SK-N-SH (cell line): ENCODE measurements at regions not wholly inside any gene's neighbourhood (a gene's known extent, or its start where the extent isn't known, plus 50 kb on each side); places are given as distances from the start of the nearest gene placed in this dataset.

Source experiments
- CTCF ChIA-PET: fragments of 300-600, 350-600 bp; formaldehyde crosslinking; extraction: SDS; loops from one replicate; lab custom pipeline; 2021; lab: Yijun Ruan, JAX
- POLR2A ChIA-PET: fragments of 350-600 bp; sonication (Branson Sonifier 250); formaldehyde crosslinking; extraction: SDS; loops from one replicate; lab custom pipeline; 2020; ENCODE audit warnings: antibody characterized with exemption, inconsistent platforms; lab: Yijun Ruan, JAX
- DNase-seq: peaks from one replicate; pipeline ENCODE4 v3.0.0; 2012
- H2AFZ ChIP-seq: fragments of 200-600 bp; sonication (generic); 2 replicates; pipeline ENCODE4 v1.8.1; 2016; ENCODE audit warnings: antibody characterized with exemption, mild to moderate bottlenecking, low read depth
- H3F3A ChIP-seq: fragments of 200-600 bp; sonication (generic); replicated peaks from 2 replicates; pipeline ENCODE3; 2016; ENCODE audit warnings: antibody characterized with exemption, mild to moderate bottlenecking; ENCODE audit not compliant: insufficient read depth
- H3K27ac ChIP-seq, 2 experiments: fragments of 200-500 bp in 1 of 2; fragments of 200-600 bp in 1 of 2; sonication (Bioruptor generic) in 1 of 2; sonication (generic), shearing (Covaris generic) in 1 of 2; 2 replicates each; pipeline versions ENCODE4 v1.5.1 to v1.6.1; 2014 to 2016; ENCODE audit warnings: low read depth in 2 of 2, inconsistent platforms in 1 of 2, low read length in 1 of 2, mild to moderate bottlenecking in 1 of 2, mixed read lengths in 1 of 2
- H3K27me3 ChIP-seq: fragments of 200-600 bp; sonication (generic), shearing (Covaris generic); 2 replicates; pipeline ENCODE4 v1.6.1; 2016; ENCODE audit warnings: mixed run types; ENCODE audit not compliant: insufficient read depth
- H3K36me3 ChIP-seq, 2 experiments: fragments of 200-500 bp in 1 of 2; fragments of 200-600 bp in 1 of 2; sonication (Bioruptor generic) in 1 of 2; sonication (generic) in 1 of 2; replicated peaks in 1 of 2; 2 replicates each; pipeline versions ENCODE3 to v1.5.1; 2014 to 2016; ENCODE audit warnings: low read length in 1 of 2, mild to moderate bottlenecking in 1 of 2; ENCODE audit not compliant: insufficient read depth in 2 of 2, control insufficient read depth in 1 of 2
- H3K4me1 ChIP-seq, 2 experiments: fragments of 200-500 bp in 1 of 2; fragments of 200-600 bp in 1 of 2; sonication (Bioruptor generic) in 1 of 2; sonication (generic), shearing (Covaris generic) in 1 of 2; 2 replicates each; pipeline versions ENCODE4 v1.5.1 to v1.6.1; 2014 to 2016; ENCODE audit warnings: low read depth in 1 of 2, low read length in 1 of 2, mixed run types in 1 of 2; ENCODE audit not compliant: insufficient read depth in 2 of 2, control insufficient read depth in 1 of 2
- H3K4me2 ChIP-seq: fragments of 200-600 bp; sonication (generic), shearing (Covaris generic); 2 replicates; pipeline ENCODE4 v1.6.1; 2017; ENCODE audit warnings: mixed run types
- H3K4me3 ChIP-seq, 2 experiments: fragments of 200-500 bp in 1 of 2; fragments of 200-600 bp in 1 of 2; sonication (Bioruptor generic) in 1 of 2; sonication (generic), shearing (Covaris generic) in 1 of 2; 2 replicates each; pipeline versions ENCODE4 v1.5.1 to v1.8.1; 2014 to 2016; ENCODE audit warnings: low read depth in 2 of 2, inconsistent platforms in 1 of 2, low read length in 1 of 2, mild to moderate bottlenecking in 1 of 2, mixed read lengths in 1 of 2, moderate library complexity in 1 of 2
- H3K79me2 ChIP-seq: fragments of 200-600 bp; sonication (generic); 2 replicates; pipeline ENCODE4 v1.8.1; 2017; ENCODE audit warnings: mild to moderate bottlenecking; ENCODE audit not compliant: insufficient read depth
- H3K9ac ChIP-seq: fragments of 200-600 bp; sonication (generic); 2 replicates; pipeline ENCODE4 v1.6.1; 2017; ENCODE audit warnings: mixed run types
- H3K9me2 ChIP-seq: fragments of 200-600 bp; sonication (generic); 2 replicates; pipeline ENCODE4 v1.6.1; 2017; ENCODE audit warnings: mixed run types
- H3K9me3 ChIP-seq: fragments of 200-600 bp; sonication (generic); 2 replicates; pipeline ENCODE4 v1.6.1; 2017; ENCODE audit warnings: mixed run types, mild to moderate bottlenecking, moderate library complexity
- H4K20me1 ChIP-seq: fragments of 200-600 bp; sonication (generic); 2 replicates; pipeline ENCODE4 v1.6.1; 2017; ENCODE audit warnings: mild to moderate bottlenecking, mixed run types; ENCODE audit not compliant: insufficient read depth
- EZH2phosphoT487 ChIP-seq: fragments of 200-600 bp; sonication (generic); IDR thresholded peaks from 2 replicates; pipeline ENCODE4 v1.6.1; 2017; ENCODE audit warnings: low read depth, mixed run types, mild to moderate bottlenecking, antibody characterized with exemption, moderate library complexity, borderline replicate concordance
- FOSL2 ChIP-seq: IDR thresholded peaks from 2 replicates; pipeline ENCODE4 v1.4.0; 2012; ENCODE audit warnings: low read depth, mild to moderate bottlenecking, moderate library complexity, borderline replicate concordance
- FOXJ3 ChIP-seq: sonication (generic); formaldehyde crosslinking; IDR thresholded peaks from 2 replicates; pipeline ENCODE4 v1.5.1; 2020; ENCODE audit warnings: mild to moderate bottlenecking, missing genetic modification reagents
- GABPA ChIP-seq: IDR thresholded peaks from 2 replicates; pipeline ENCODE4 v1.4.0; 2012; ENCODE audit warnings: low read depth, mild to moderate bottlenecking
- JUND ChIP-seq: IDR thresholded peaks from 2 replicates; pipeline ENCODE4 v1.4.0; 2012
- MEF2A ChIP-seq: IDR thresholded peaks from 2 replicates; pipeline ENCODE4 v1.4.0; 2012; ENCODE audit warnings: low read depth, borderline replicate concordance
- NFIC ChIP-seq: IDR thresholded peaks from 2 replicates; pipeline ENCODE4 v1.4.0; 2012; ENCODE audit warnings: borderline replicate concordance
- NRF1 ChIP-seq: IDR thresholded peaks from 2 replicates; pipeline ENCODE4 v1.6.1; 2012; ENCODE audit warnings: low read depth, mild to moderate bottlenecking, low read length
- POLR2AphosphoS5 ChIP-seq: IDR thresholded peaks from 2 replicates; pipeline ENCODE4 v1.6.1; 2012; ENCODE audit warnings: low read depth, low read length
- RFX5 ChIP-seq: IDR thresholded peaks from 2 replicates; pipeline ENCODE4 v1.6.1; 2012; ENCODE audit warnings: mild to moderate bottlenecking, improper control_type of control experiment, low read length
- SIN3A ChIP-seq: IDR thresholded peaks from 2 replicates; pipeline ENCODE4 v1.6.1; 2012; ENCODE audit warnings: low read depth, mild to moderate bottlenecking, low read length, moderate library complexity, borderline replicate concordance
- SMC3 ChIP-seq: IDR thresholded peaks from 2 replicates; pipeline ENCODE4 v1.6.1; 2012; ENCODE audit warnings: low read depth, low read length, improper control_type of control experiment
- TCF12 ChIP-seq: IDR thresholded peaks from 2 replicates; pipeline ENCODE4 v1.4.0; 2012
- TEAD4 ChIP-seq: IDR thresholded peaks from 2 replicates; pipeline ENCODE4 v1.4.0; 2012; ENCODE audit warnings: mild to moderate bottlenecking, borderline replicate concordance; ENCODE audit not compliant: insufficient read depth
- whole genome bisulfite sequencing: methylation state at CpG from one replicate; pipeline ENCODE4 v1.1.6; 2017; ENCODE audit warnings: low lambda C conversion rate; 5-methylcytosine and 5-hydroxymethylcytosine counted together
- TF ChIP-seq, protein P1 (sequence below): fragments of 150-350 bp; IDR thresholded peaks from 2 replicates; pipeline ENCODE4 v1.6.1; 2017; ENCODE audit warnings: antibody characterized with exemption, low read length, low read depth, borderline replicate concordance
- TF ChIP-seq, protein P2 (sequence below): IDR thresholded peaks from 2 replicates; pipeline ENCODE4 v1.4.0; 2012; ENCODE audit warnings: low read depth, borderline replicate concordance
- TF ChIP-seq, protein P3 (sequence below): fragments of 200-600 bp; sonication (generic); IDR thresholded peaks from 2 replicates; pipeline ENCODE4 v1.6.1; 2017; ENCODE audit warnings: antibody characterized with exemption, mild to moderate bottlenecking, moderate library complexity
- TF ChIP-seq, protein P4 (sequence below): IDR thresholded peaks from 2 replicates; pipeline ENCODE4 v1.4.0; 2012; ENCODE audit warnings: low read depth
- TF ChIP-seq, protein P5 (sequence below): fragments of 150-350 bp; IDR thresholded peaks from 2 replicates; pipeline ENCODE4 v1.6.1; 2016; ENCODE audit warnings: mild to moderate bottlenecking, low read depth, low read length
- TF ChIP-seq, protein P6 (sequence below): IDR thresholded peaks from 2 replicates; pipeline ENCODE4; 2012

DNA sequence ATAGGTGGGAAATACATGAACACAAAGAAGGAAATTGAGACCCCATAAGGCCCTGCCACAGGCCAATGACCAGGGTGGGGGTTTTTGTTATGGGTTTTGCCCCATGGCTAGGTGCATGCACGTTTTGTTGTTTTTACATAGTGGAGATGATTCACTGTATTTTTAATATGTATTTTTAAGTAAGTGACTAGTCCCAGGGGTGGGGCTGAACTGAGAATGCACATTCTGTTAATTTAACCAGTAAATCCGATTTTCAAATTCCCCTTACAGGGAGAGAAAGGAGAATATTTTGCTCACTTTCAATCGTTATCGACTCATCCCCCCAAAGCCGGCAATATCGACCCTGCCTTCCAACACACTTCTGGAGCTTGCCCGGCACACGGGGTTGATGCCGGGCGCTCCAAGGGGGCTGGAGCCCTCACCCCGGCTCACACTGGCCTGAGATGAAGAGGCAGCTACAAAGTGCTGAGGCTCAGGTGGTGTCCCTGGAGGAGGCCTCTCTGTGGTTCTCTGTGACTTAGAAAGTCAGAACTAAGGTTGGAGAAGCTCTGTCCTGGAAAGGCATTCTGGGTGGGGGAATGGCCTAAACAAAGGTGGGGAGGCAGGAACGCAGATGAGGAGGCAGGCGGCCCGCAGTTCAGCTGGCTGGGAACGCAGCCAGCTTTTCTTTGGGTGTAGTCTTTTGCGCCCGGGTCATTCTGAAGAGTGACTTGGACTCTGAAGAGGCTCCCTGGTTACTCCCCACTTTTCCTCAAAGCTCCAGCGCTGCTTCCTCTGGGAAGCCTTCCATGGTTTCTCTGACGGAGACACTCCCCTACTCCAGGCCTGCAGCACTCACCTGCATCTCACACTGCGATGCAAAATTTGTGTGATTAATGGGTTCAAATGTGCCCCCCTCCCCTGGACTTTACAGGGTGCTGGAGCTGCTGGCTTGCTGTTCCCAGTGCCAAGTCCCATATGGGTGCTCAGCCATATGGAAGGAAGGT lies 50.7 kb upstream of the DLK1 start:
- H3K9me2 ChIP-seq: no peaks in the 10 kb centered on the region
- DNase-seq: no peak
- no peaks in the 10 kb centered on the region for H3K79me2 ChIP-seq
- no peaks in the 10 kb centered on the region for H3K27me3 ChIP-seq
- H3F3A ChIP-seq: no peaks in the 10 kb centered on the region
- ChIA-PET CTCF (interaction anchor here (0.6 to 6.3 kb wide), 20 partner anchors 12 to 1641 kb away, joined by 3 to 33 read pairs (median 4); no protein-coding TSS in a partner anchor), POLR2A (interaction anchor here (0.6 to 5.1 kb wide), 25 partner anchors 15 to 567 kb away, joined by 3 to 103 read pairs (median 6); partner anchors contain the start of genes DLK1 and RTL1)
- no peaks in the 10 kb centered on the region for H4K20me1 ChIP-seq
- H3K9ac ChIP-seq: no peak overlapping the region
- TF ChIP-seq TEAD4 (no peak), SMC3 (no peak), GABPA (no peak), RFX5 (no peak), FOXJ3 (CRISPR knock-in tag) (no peak; the same call in 1 of the 2 replicates), EZH2phosphoT487 (no peak), SIN3A (no peak), POLR2AphosphoS5 (no peak), FOSL2 (no peak), MEF2A (no peak), TCF12 (no peak), NFIC (no peak), NRF1 (no peak), JUND (no peak)
- TF ChIP-seq, protein P1, sequence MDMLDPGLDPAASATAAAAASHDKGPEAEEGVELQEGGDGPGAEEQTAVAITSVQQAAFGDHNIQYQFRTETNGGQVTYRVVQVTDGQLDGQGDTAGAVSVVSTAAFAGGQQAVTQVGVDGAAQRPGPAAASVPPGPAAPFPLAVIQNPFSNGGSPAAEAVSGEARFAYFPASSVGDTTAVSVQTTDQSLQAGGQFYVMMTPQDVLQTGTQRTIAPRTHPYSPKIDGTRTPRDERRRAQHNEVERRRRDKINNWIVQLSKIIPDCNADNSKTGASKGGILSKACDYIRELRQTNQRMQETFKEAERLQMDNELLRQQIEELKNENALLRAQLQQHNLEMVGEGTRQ: no peak
- TF ChIP-seq, protein P2, sequence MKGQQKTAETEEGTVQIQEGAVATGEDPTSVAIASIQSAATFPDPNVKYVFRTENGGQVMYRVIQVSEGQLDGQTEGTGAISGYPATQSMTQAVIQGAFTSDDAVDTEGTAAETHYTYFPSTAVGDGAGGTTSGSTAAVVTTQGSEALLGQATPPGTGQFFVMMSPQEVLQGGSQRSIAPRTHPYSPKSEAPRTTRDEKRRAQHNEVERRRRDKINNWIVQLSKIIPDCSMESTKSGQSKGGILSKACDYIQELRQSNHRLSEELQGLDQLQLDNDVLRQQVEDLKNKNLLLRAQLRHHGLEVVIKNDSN: no peak
- TF ChIP-seq, protein P3, sequence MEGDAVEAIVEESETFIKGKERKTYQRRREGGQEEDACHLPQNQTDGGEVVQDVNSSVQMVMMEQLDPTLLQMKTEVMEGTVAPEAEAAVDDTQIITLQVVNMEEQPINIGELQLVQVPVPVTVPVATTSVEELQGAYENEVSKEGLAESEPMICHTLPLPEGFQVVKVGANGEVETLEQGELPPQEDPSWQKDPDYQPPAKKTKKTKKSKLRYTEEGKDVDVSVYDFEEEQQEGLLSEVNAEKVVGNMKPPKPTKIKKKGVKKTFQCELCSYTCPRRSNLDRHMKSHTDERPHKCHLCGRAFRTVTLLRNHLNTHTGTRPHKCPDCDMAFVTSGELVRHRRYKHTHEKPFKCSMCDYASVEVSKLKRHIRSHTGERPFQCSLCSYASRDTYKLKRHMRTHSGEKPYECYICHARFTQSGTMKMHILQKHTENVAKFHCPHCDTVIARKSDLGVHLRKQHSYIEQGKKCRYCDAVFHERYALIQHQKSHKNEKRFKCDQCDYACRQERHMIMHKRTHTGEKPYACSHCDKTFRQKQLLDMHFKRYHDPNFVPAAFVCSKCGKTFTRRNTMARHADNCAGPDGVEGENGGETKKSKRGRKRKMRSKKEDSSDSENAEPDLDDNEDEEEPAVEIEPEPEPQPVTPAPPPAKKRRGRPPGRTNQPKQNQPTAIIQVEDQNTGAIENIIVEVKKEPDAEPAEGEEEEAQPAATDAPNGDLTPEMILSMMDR: no peak
- TF ChIP-seq, protein P4, sequence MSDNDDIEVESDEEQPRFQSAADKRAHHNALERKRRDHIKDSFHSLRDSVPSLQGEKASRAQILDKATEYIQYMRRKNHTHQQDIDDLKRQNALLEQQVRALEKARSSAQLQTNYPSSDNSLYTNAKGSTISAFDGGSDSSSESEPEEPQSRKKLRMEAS: no peak
- TF ChIP-seq, protein P5, sequence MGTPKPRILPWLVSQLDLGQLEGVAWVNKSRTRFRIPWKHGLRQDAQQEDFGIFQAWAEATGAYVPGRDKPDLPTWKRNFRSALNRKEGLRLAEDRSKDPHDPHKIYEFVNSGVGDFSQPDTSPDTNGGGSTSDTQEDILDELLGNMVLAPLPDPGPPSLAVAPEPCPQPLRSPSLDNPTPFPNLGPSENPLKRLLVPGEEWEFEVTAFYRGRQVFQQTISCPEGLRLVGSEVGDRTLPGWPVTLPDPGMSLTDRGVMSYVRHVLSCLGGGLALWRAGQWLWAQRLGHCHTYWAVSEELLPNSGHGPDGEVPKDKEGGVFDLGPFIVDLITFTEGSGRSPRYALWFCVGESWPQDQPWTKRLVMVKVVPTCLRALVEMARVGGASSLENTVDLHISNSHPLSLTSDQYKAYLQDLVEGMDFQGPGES: no peak
- TF ChIP-seq, protein P6, sequence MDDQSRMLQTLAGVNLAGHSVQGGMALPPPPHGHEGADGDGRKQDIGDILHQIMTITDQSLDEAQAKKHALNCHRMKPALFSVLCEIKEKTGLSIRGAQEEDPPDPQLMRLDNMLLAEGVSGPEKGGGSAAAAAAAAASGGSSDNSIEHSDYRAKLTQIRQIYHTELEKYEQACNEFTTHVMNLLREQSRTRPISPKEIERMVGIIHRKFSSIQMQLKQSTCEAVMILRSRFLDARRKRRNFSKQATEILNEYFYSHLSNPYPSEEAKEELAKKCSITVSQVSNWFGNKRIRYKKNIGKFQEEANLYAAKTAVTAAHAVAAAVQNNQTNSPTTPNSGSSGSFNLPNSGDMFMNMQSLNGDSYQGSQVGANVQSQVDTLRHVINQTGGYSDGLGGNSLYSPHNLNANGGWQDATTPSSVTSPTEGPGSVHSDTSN: no peak
- H3K9me3 ChIP-seq: no peaks in the 10 kb centered on the region
- H3K36me3 ChIP-seq: no peaks in the 10 kb centered on the region
- H2AFZ ChIP-seq: no peak overlapping the region
- H3K4me1 ChIP-seq: peaks cover 0 to 91% of the 10 kb centered on the region in 2 experiments; a peak in 2 of 4 replicates
- peak overlapping the region; percentile 23 to 99; a peak in 2 of 4 replicates for H3K27ac ChIP-seq
- H3K4me3 ChIP-seq: no peak overlapping the region
- WGBS: 70% methylated on average over 19 of the region's 20 CpGs
- no peak overlapping the region for H3K4me2 ChIP-seq
